Astrocyte (in vitro differentiated cells and primary cell): ENCODE measurements at regions not wholly inside any gene's neighbourhood (a gene's known extent, or its start where the extent isn't known, plus 50 kb on each side); places are given as distances from the start of the nearest gene placed in this dataset.

Experiments used
- EZH2 ChIP-seq: IDR thresholded peaks from 2 replicates; pipeline ENCODE4 v1.6.1; 2012; ENCODE audit warnings: mild to moderate bottlenecking, low read length, inconsistent platforms; ENCODE audit not compliant: insufficient read depth
- TF ChIP-seq, protein P1 (sequence below): IDR thresholded peaks from 2 replicates; pipeline ENCODE4 v1.5.1; 2011; ENCODE audit warnings: low read depth, mild to moderate bottlenecking, inconsistent platforms, low read length, moderate library complexity; ENCODE audit not compliant: insufficient read depth

DNA sequence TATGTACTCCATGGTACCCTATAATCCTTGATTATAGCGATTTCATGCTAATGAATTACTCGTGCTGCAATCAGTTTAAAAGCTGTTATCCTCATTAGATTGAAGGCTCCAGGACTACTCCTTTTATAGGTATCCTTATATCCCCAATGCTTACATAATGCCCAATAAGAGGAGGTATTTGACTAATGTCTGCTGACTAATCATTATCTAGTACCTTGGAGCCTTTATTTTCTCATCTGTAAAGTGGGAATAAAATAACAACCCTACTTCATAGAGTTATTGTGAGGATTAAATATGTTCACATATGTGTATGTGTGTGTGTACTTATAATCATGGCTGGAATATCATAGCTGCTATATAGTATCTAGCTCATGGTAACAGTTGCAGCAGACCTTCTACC, 1031.5 kb downstream of the CDH11 start:
- TF ChIP-seq, protein P1, sequence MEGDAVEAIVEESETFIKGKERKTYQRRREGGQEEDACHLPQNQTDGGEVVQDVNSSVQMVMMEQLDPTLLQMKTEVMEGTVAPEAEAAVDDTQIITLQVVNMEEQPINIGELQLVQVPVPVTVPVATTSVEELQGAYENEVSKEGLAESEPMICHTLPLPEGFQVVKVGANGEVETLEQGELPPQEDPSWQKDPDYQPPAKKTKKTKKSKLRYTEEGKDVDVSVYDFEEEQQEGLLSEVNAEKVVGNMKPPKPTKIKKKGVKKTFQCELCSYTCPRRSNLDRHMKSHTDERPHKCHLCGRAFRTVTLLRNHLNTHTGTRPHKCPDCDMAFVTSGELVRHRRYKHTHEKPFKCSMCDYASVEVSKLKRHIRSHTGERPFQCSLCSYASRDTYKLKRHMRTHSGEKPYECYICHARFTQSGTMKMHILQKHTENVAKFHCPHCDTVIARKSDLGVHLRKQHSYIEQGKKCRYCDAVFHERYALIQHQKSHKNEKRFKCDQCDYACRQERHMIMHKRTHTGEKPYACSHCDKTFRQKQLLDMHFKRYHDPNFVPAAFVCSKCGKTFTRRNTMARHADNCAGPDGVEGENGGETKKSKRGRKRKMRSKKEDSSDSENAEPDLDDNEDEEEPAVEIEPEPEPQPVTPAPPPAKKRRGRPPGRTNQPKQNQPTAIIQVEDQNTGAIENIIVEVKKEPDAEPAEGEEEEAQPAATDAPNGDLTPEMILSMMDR, result no peak
- no peak for TF ChIP-seq EZH2
